Activated B cell treated with CpG ODN at 0.5 μM for 24 hours (primary cell): ENCODE measurements at regions not wholly inside any gene's neighbourhood (a gene's known extent, or its start where the extent isn't known, plus 50 kb on each side); places are given as distances from the start of the nearest gene placed in this dataset.
"Not testable (repeated sequence)": the region's sequence is repeated elsewhere in the genome, so short reads cannot be mapped to it uniquely, and the experiment has no call there.

Experiments
- ATAC-seq: fragments of 200-7000 bp; cut with Tn5 transposase; one replicate; pipeline ENCODE4 v1.10.0; 2021; ENCODE audit warnings: low read depth, mild to moderate bottlenecking, moderate library complexity
- CTCF ChIA-PET: fragments of 350-600 bp; sonication (Branson Sonifier 250); formaldehyde crosslinking; loops from one replicate; lab custom pipeline; 2021; ENCODE audit warnings: antibody characterized with exemption; lab: Charles Lee
- POLR2A ChIA-PET: fragments of 350-600 bp; sonication (Branson Sonifier 250); formaldehyde crosslinking; loops from one replicate; lab custom pipeline; 2021; ENCODE audit warnings: antibody characterized with exemption; lab: Charles Lee
- DNase-seq: peaks from one replicate; pipeline ENCODE4 v3.0.0; 2022
- H3K27ac Mint-ChIP-seq: one replicate; pipeline ENCODE4 v1.8.0; 2020; ENCODE audit warnings: mixed read lengths
- H3K27me3 Mint-ChIP-seq: one replicate; pipeline ENCODE4 v1.8.0; 2021; ENCODE audit warnings: mixed read lengths
- H3K36me3 Mint-ChIP-seq: one replicate; pipeline ENCODE4 v1.8.0; 2021; ENCODE audit warnings: low read depth, mixed read lengths
- H3K4me1 Mint-ChIP-seq: one replicate; pipeline ENCODE4 v1.8.0; 2021; ENCODE audit warnings: mixed read lengths
- H3K4me3 Mint-ChIP-seq: one replicate; pipeline ENCODE4 v1.8.0; 2020; ENCODE audit warnings: mild to moderate bottlenecking, mixed read lengths
- H3K9me3 Mint-ChIP-seq: one replicate; pipeline ENCODE4 v1.8.0; 2020; ENCODE audit warnings: mixed read lengths
- CTCF ChIP-seq: fragments of 200-600 bp; IDR thresholded peaks from one replicate; pipeline ENCODE4 v1.8.0; 2022; ENCODE audit warnings: antibody characterized with exemption, mild to moderate bottlenecking
- intact Hi-C: fragments of 100-400 bp; cut with micrococcal nuclease; formaldehyde crosslinking; loops from one replicate; pipeline ENCODE4 v1.15.1; 2024

GRCh38 chr6:97347111-97347510, 64.1 kb upstream of the MMS22L start:
- Mint-ChIP-seq H3K9me3 (no peaks in the 10 kb centered on the region), H3K27ac (no peak overlapping the region), H3K4me3 (no peak overlapping the region), H3K4me1 (no peaks in the 10 kb centered on the region), H3K27me3 (peaks cover 3% of the 10 kb centered on the region), H3K36me3 (no peaks in the 10 kb centered on the region)
- CTCF ChIA-PET: no interaction called here
- POLR2A ChIA-PET: no interaction called here
- ATAC-seq (no peak), DNase-seq (no peak)
- TF ChIP-seq CTCF: no peak
- intact Hi-C loops: no loop called here

- CTCF ChIA-PET: no interaction called here
- intact Hi-C loops: no loop called here
- H3K27ac Mint-ChIP-seq: no peak overlapping the region
- H3K27me3 Mint-ChIP-seq: peaks cover 5% of the 10 kb centered on the region
- H3K4me1 Mint-ChIP-seq: no peaks in the 10 kb centered on the region
- H3K36me3 Mint-ChIP-seq: no peaks in the 10 kb centered on the region
- H3K4me3 Mint-ChIP-seq: no peak overlapping the region
- TF ChIP-seq CTCF: no peak
- DNase-seq: no peak
- no peak for ATAC-seq
- POLR2A ChIA-PET: no interaction called here
- H3K9me3 Mint-ChIP-seq: no peaks in the 10 kb centered on the region
These were observed 78.3 kb upstream of the MMS22L start for GRCh38 chr6:97361286-97361685.

- Mint-ChIP-seq H3K9me3 (no peaks in the 10 kb centered on the region), H3K27me3 (peaks cover 2% of the 10 kb centered on the region), H3K4me1 (no peaks in the 10 kb centered on the region), H3K4me3 (no peak overlapping the region), H3K36me3 (no peaks in the 10 kb centered on the region), H3K27ac (no peak overlapping the region)
- no peak for TF ChIP-seq CTCF
- no peak for DNase-seq
- ATAC-seq: no peak
- intact Hi-C loops: no loop called here
- CTCF ChIA-PET: no interaction called here
- POLR2A ChIA-PET: no interaction called here
These were observed 81.3 kb upstream of the MMS22L start for GRCh38 chr6:97364327-97364726.

GRCh38 chr6:97382071-97382470, 99.1 kb upstream of the MMS22L start:
- H3K4me1 Mint-ChIP-seq, DNase-seq, ATAC-seq, CTCF ChIA-PET, H3K27ac Mint-ChIP-seq, H3K4me3 Mint-ChIP-seq, H3K27me3 Mint-ChIP-seq, POLR2A ChIA-PET, intact Hi-C loops, H3K36me3 Mint-ChIP-seq, H3K9me3 Mint-ChIP-seq: not testable (repeated sequence)

- H3K9me3 Mint-ChIP-seq: no peaks in the 10 kb centered on the region
- ChIA-PET CTCF (interaction anchor here (0.7 to 2.2 kb wide), 2 partner anchors 203 to 326 kb away, joined by 3 to 7 read pairs; no protein-coding TSS in a partner anchor), POLR2A (no interaction called here)
- H3K4me1 Mint-ChIP-seq: no peaks in the 10 kb centered on the region
- H3K27ac Mint-ChIP-seq: no peak overlapping the region
- H3K27me3 Mint-ChIP-seq: peaks cover 11% of the 10 kb centered on the region
- no peaks in the 10 kb centered on the region for H3K36me3 Mint-ChIP-seq
- ATAC-seq (no peak), DNase-seq (no peak)
- H3K4me3 Mint-ChIP-seq: no peak overlapping the region
- intact Hi-C loops: loop anchor here (5.0 to 10.0 kb wide), 5 partner anchors 110 to 1960 kb away; partner anchors contain the start of genes MMS22L and NDUFAF4
- TF ChIP-seq CTCF: no peak
These were observed 109.7 kb upstream of the MMS22L start for GRCh38 chr6:97392735-97393134.
